ENCODE measurements at regions not wholly inside any gene's neighbourhood (a gene's known extent, or its start where the extent isn't known, plus 50 kb on each side); places are given as distances from the start of the nearest gene placed in this dataset.

- no peak for TF ChIP-seq CTCF (conservative IDR thresholded peaks at IDR 0.05; ENCODE audit: low read depth, low read length)
- no peak overlapping the region for H3K4me3 ChIP-seq (ENCODE audit: low read depth, low read length)
- no peak for DNase-seq (ENCODE audit: low read depth)
Observed at GRCh38 chr14:96734076-96734622, 63.0 kb upstream of the VRK1 start.

GRCh38 chr14:96735526-96735925, 61.7 kb upstream of the VRK1 start:
- H3K4me3 ChIP-seq (ENCODE audit: low read depth, low read length), result no peak overlapping the region
- TF ChIP-seq CTCF (conservative IDR thresholded peaks at IDR 0.05; ENCODE audit: low read depth, low read length), result no peak
- no peak for DNase-seq (ENCODE audit: low read depth)

GRCh38 chr14:96736439-96736838, 60.7 kb upstream of the VRK1 start:
- no peak for DNase-seq (ENCODE audit: low read depth)
- no peak for TF ChIP-seq CTCF (conservative IDR thresholded peaks at IDR 0.05; ENCODE audit: low read depth, low read length)
- H3K4me3 ChIP-seq (ENCODE audit: low read depth, low read length), result no peak overlapping the region

- H3K4me3 ChIP-seq (ENCODE audit: low read depth, low read length), result no peak overlapping the region
- no peak for TF ChIP-seq CTCF (conservative IDR thresholded peaks at IDR 0.05; ENCODE audit: low read depth, low read length)
- no peak for DNase-seq (ENCODE audit: low read depth)
Observed at GRCh38 chr14:96737881-96738280, 59.3 kb upstream of the VRK1 start.

GRCh38 chr14:96739200-96739910, 57.8 kb upstream of the VRK1 start:
- DNase-seq (ENCODE audit: low read depth), result no peak
- TF ChIP-seq CTCF (conservative IDR thresholded peaks at IDR 0.05; ENCODE audit: low read depth, low read length), result no peak
- no peak overlapping the region for H3K4me3 ChIP-seq (ENCODE audit: low read depth, low read length)

GRCh38 chr14:96741151-96741977, 55.8 kb upstream of the VRK1 start:
- peak; percentile 54 for DNase-seq (ENCODE audit: low read depth)
- H3K4me3 ChIP-seq (ENCODE audit: low read depth, low read length), result peak overlapping the region; percentile 62
- peak; percentile 75 for TF ChIP-seq CTCF (conservative IDR thresholded peaks at IDR 0.05; ENCODE audit: low read depth, low read length)
